HFFc6 (cell line): ENCODE measurements at regions not wholly inside any gene's neighbourhood (a gene's known extent, or its start where the extent isn't known, plus 50 kb on each side); places are given as distances from the start of the nearest gene placed in this dataset.

Experiments
- DNase-seq: peaks from one replicate; pipeline ENCODE4 v3.0.0-alpha.2; 2018
- H3K27ac Mint-ChIP-seq: 2 replicates; pipeline ENCODE4 v1.8.0; 2020; ENCODE audit warnings: mild to moderate bottlenecking, mixed read lengths
- H3K27me3 Mint-ChIP-seq: 2 replicates; pipeline ENCODE4 v1.8.0; 2021; ENCODE audit warnings: mild to moderate bottlenecking, moderate library complexity, mixed read lengths; ENCODE audit not compliant: insufficient read depth
- H3K36me3 Mint-ChIP-seq: 2 replicates; pipeline ENCODE4 v1.8.0; 2021; ENCODE audit warnings: low read depth, mixed read lengths
- H3K4me1 Mint-ChIP-seq: 2 replicates; pipeline ENCODE4 v1.8.0; 2020; ENCODE audit warnings: low read depth, mixed read lengths
- H3K4me3 Mint-ChIP-seq: 2 replicates; pipeline ENCODE4 v1.8.0; 2020; ENCODE audit warnings: mild to moderate bottlenecking, moderate library complexity, mixed read lengths
- H3K9me3 Mint-ChIP-seq: 2 replicates; pipeline ENCODE4 v1.8.0; 2020; ENCODE audit warnings: mild to moderate bottlenecking, mixed read lengths
- TF ChIP-seq, protein P1 (sequence below): fragments of 200-600 bp; sonication (generic); IDR thresholded peaks from 2 replicates; pipeline ENCODE4 v1.5.0; 2021; ENCODE audit warnings: antibody characterized with exemption, mild to moderate bottlenecking

DNA sequence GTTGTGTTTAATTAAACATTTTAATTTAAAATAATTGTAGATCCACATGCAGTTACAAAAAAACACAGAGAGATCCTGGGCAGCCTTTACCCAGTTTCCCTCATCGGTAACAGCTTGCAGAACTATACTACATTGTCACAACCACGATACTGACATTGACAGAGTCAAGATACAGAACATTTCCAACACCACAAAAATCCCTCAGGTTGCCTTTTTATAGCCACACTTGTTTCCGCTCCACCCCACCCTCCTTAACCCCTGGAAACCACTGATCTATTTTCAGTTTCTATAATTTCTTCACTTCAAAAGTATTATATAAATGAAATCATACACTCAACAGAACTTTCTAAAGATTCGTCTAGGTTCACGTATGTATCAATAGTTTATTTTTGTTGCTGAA, 458.8 kb upstream of the SOX5 start:
- H3K27me3 Mint-ChIP-seq = no peaks in the 10 kb centered on the region
- H3K36me3 Mint-ChIP-seq = 0 out of 2 replicates have a peak, but pooled peaks cover 5% of the 10 kb centered on the region
- H3K9me3 Mint-ChIP-seq = peaks cover 49% of the 10 kb centered on the region
- TF ChIP-seq, protein P1, sequence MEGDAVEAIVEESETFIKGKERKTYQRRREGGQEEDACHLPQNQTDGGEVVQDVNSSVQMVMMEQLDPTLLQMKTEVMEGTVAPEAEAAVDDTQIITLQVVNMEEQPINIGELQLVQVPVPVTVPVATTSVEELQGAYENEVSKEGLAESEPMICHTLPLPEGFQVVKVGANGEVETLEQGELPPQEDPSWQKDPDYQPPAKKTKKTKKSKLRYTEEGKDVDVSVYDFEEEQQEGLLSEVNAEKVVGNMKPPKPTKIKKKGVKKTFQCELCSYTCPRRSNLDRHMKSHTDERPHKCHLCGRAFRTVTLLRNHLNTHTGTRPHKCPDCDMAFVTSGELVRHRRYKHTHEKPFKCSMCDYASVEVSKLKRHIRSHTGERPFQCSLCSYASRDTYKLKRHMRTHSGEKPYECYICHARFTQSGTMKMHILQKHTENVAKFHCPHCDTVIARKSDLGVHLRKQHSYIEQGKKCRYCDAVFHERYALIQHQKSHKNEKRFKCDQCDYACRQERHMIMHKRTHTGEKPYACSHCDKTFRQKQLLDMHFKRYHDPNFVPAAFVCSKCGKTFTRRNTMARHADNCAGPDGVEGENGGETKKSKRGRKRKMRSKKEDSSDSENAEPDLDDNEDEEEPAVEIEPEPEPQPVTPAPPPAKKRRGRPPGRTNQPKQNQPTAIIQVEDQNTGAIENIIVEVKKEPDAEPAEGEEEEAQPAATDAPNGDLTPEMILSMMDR = no peak
- no peak for DNase-seq
- H3K4me3 Mint-ChIP-seq = no peak overlapping the region
- H3K4me1 Mint-ChIP-seq = no peaks in the 10 kb centered on the region
- H3K27ac Mint-ChIP-seq = no peak overlapping the region

DNA sequence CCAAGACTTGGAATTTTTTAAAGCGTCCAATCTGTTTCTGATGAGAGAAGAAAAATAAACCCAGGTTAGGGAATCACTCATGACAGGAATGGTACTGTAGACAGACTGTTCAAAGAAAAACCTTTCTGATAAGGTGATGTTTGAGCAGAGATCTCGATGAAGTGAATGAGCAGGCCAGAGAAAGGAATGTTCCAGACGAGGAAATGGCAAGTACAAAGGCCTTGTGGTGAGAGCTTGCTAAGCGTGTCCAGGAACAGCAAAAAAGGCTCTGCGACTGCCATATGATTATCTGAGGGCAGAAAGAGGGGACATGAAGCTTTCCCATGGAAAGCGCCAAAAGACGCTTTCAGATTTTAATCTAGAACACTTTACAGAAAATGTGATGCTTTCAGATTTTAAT, 458.4 kb upstream of the SOX5 start:
- DNase-seq = no peak
- TF ChIP-seq, protein P1 = no peak
- H3K27ac Mint-ChIP-seq = no peak overlapping the region
- peaks cover 46% of the 10 kb centered on the region for H3K9me3 Mint-ChIP-seq
- H3K4me1 Mint-ChIP-seq = no peaks in the 10 kb centered on the region
- H3K4me3 Mint-ChIP-seq = no peak overlapping the region
- peaks cover 2% of the 10 kb centered on the region; the same call in 1 of the 2 replicates for H3K27me3 Mint-ChIP-seq
- H3K36me3 Mint-ChIP-seq = 0 out of 2 replicates have a peak, but pooled peaks cover 5% of the 10 kb centered on the region

DNA sequence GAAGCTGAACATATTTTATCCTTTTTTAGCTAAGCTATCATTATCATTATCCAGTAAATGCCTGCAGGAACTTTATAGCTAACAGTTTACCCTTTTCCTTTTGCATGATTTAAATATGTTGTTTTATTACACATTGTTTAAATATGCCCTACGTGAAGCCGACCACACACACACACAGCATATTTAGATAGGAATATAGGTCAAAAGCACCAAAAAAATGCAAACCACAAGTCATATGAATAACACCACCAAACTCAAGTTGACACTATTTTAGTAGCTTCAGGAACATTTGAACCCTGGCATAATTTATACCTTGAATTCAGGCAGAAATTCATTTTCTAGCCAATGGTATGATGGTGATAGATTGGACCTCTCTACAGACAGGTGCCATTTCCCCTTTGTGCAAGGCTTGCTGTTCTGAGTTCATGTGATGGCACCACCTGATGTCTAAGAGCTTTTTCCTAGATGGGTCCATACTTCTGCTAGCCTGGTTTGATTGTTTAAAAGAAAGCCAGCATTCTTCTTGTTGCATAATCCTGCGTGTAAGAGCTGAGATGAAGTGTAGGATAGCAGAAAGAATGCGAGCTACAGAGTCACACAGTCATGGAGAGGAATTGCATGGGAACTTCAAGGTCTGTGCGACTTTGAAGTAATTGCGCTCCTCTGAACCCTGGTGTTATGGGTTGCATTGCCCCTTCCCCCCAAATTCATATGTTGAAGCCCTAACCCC, 454.8 kb upstream of the SOX5 start:
- Mint-ChIP-seq H3K4me3 (no peak overlapping the region), H3K27me3 (peaks cover 2% of the 10 kb centered on the region; the same call in 1 of the 2 replicates), H3K4me1 (no peaks in the 10 kb centered on the region), H3K27ac (no peak overlapping the region), H3K9me3 (peaks cover 30% of the 10 kb centered on the region), H3K36me3 (no peaks in the 10 kb centered on the region)
- TF ChIP-seq, protein P1 = no peak
- DNase-seq = no peak

DNA sequence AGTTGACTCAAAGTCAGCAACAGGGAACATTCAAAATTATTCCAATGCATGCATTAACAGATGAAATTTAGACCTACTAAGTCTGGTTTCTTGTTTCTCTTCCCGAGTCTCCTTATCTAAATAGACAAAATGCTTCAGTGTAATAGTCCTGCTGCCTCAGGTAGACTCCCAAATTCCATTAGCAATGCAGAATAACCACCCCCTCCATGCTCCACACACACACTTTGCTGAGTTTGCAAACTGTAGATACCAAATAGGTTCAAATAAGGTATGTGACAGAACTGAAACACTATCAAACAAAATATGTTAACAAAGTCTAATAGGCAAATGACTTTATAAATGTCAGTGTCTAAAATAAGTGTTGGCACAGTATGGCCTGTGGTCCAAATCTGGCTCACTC, 451.1 kb upstream of the SOX5 start:
- no peak for DNase-seq
- peaks cover 21% of the 10 kb centered on the region for H3K9me3 Mint-ChIP-seq
- H3K4me3 Mint-ChIP-seq = no peak overlapping the region
- H3K27ac Mint-ChIP-seq = no peak overlapping the region
- H3K36me3 Mint-ChIP-seq = no peaks in the 10 kb centered on the region
- H3K4me1 Mint-ChIP-seq = no peaks in the 10 kb centered on the region
- TF ChIP-seq, protein P1 = no peak
- peaks cover 2% of the 10 kb centered on the region for H3K27me3 Mint-ChIP-seq

DNA sequence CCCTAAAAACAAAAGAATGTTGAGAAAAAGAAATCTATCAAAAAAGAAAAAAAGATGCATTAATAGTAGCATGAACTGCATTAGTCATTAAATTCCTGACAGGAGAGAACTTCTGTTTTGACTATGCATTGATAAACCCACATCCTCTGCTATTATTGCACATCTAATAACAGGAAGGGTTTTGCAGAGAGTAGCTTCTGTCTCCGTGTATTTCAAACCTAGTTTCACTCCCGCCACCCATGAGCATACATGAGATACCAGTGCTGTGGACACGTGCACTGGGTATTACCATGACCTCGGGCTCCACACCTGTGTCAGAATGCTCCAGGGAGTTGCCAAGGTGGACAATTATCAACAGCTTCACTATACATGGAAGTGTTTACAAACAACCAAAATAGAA, 449.1 kb upstream of the SOX5 start:
- Mint-ChIP-seq H3K36me3 (no peaks in the 10 kb centered on the region), H3K4me1 (no peaks in the 10 kb centered on the region), H3K9me3 (peaks cover 17% of the 10 kb centered on the region), H3K27ac (no peak overlapping the region), H3K27me3 (peaks cover 2% of the 10 kb centered on the region), H3K4me3 (no peak overlapping the region)
- TF ChIP-seq, protein P1 = no peak
- DNase-seq = no peak
